NCI-H345 treated with DMSO at 0.1 percent for 48 hours (cell line): ENCODE measurements at regions not wholly inside any gene's neighbourhood (a gene's known extent, or its start where the extent isn't known, plus 50 kb on each side); places are given as distances from the start of the nearest gene placed in this dataset.

Experiments used
- DNase-seq: peaks from one replicate; lab custom pipeline; 2025; ENCODE audit not compliant: unreplicated experiment; lab: John Stamatoyannopoulos, UW

DNA sequence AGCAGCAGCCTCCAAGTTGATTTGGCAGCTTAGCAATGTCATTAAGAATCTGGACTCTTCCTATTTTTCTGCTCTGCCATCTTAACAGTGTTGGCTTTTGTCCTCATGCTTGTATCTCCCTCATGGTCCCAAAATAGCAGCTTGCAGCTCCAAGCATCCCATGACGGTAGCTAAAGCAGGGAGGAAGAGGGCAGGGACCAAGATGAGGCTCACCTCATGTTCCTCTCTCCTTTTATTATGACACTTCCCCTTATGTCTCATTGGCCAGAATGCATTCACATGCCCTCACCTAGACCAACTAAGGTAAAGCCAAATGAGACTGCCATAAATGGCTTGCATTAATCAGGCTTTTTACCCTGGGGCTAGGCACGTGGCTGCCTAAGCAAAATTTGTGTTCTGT lies 382.4 kb downstream of the SHQ1 start:
- no peak for DNase-seq

DNA sequence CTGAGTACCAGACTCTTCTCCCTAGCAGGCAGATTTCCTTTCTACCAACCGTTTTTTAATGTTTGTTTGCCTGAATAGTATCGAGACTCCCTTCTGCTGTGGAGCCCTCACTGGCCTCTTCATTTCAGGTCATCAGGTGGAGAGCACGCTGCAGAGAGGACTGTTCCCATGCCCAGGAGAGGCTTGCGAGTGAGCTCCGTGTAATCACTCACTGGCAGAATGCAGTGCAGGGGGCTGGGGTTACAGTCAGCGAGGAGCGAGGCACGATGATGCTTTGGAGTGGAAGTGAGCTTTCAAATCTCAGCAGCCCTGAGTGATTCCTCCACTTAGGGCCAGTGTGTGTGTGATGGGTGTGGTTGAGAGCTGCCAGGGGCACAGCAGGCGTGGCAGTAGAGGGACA lies 385.2 kb downstream of the SHQ1 start:
- DNase-seq: no peak

DNA sequence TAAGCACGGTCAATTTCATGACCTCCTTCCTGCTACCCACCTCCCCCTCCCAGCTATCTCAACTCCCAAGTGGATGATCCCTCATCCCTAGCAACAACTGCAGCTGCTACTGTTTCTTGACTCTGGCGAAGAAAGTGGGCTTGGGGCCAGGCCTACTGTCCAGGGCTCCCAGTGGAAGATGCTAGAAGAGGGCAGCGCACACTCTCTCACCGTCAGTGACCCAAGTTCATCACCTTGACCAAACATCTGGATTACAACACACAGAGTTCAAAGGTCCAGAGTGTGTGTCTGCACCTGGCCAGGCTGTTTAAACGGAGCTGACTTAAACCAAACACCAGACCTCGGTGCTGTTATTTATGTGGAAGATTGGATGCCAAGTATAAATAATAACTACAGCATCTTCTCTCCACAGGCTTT lies 385.6 kb downstream of the SHQ1 start:
- no peak for DNase-seq

DNA sequence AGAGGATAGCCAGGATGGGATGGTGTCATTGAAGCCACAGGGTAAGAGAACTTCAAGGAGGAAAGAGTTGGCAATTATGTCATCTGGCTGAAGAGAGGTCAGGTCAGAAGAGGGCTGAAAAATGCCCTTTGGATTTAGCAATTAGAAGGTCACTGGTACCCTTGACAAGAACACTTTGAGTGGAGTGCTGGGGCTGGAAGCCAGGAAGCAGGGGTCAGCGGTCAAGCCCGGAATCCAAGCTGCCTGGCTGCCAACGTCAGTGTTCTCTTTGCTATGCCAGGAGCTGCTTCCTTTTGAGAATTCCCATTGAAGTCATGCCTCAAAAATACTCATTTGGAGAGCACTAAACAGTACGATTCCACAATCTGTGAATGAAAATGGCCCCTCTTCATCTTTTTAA lies 386.5 kb downstream of the SHQ1 start:
- DNase-seq: no peak

DNA sequence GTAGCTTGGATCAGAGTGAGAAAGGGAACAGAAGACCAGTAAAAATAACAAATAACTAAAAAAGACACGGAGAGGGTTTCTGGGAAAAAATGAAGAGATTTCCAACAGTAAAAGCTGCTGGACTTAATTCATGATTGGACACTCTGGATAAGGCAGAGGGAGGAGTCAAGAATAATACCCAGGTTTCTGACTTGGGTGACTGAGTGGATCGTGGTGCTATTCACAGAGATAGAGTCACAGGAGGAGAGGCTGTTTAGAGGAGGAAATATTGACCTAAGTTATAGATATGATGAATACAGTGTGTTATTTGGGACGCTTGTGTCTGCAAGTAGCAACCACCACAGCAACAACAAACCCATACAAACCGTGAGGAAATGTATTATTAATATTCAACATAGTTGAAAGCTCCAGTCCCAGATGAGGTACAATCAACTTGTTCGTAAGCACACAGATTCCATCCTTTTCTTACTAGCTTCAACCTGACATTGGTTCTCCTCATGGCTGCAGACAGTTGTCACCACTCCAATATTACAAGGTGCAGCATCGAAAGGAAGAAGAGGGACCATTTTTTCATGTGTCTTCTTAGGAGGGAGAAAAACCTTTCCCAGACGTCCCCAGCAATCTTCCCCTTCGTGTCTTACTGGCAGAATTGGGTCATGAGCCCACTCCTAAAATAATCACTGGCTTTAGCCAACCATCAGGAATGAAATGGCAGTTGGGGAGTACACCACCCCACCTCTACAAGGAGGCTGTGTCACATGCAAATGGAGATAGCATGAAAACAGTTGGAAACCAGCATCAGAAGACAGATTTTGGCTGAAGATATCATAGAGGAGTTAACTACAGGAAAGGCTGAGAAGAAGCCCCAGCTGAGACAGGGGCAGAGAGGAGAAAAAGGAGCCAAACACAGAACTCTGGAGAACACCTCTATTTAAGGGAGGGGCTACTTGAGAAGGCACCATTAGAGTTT lies 387.8 kb downstream of the SHQ1 start:
- no peak for DNase-seq

DNA sequence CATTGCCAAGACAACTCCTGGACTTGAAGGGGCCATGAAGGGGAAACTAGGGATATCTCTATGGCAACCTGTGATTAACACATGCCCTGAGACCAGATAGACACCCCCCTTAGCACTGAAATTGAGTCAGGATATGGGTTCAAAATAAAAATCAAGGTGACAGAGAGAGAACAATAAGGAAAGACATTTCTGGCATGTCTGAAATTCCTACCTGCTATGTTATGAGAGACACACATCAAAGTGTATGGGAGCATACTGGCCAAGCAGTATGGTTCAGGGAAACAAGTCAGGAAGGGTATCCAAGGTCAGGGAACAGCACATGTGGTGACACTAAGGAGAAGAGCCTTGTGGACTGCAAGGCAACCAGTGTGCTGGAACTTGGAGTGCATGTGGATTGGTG lies 388.7 kb downstream of the SHQ1 start:
- no peak for DNase-seq

DNA sequence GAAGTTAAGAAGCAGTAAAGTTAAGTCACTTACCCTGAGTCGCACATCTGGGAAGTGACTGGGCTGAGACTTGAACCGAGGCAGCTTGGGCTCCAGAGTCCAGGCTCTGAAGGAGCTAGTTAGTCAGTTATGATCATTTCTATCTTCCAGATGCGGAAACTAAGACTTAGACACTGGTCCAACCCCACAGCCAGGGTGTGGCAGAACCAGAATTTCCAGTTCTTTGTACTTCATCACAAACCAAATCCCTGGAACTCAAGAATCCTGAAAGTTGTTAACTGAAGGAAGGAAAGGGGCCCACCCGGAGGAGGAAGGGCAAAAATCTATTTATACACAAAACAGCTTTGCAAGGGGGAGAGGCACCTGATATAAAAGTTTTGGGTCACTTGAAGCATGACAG lies 389.9 kb downstream of the SHQ1 start:
- no peak for DNase-seq

DNA sequence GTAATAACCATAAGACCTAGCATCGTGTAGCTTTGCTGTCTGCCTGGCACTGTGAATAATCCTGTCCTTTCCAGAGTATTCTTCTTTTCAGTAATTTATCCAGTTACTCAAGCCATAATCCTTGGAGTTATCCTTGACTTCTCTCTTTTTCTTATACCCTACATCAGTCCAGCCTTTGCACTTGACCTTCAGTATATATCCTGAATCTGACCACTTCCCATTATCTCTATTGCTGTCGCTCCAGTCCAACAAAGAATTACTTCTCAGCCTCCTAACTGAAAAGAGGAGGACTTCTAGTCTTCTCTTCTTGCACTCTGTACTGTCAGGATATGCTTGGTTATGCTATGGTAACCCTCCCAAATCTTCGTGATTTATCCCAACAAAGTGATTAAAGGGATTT lies 393.8 kb downstream of the SHQ1 start:
- DNase-seq: no peak

DNA sequence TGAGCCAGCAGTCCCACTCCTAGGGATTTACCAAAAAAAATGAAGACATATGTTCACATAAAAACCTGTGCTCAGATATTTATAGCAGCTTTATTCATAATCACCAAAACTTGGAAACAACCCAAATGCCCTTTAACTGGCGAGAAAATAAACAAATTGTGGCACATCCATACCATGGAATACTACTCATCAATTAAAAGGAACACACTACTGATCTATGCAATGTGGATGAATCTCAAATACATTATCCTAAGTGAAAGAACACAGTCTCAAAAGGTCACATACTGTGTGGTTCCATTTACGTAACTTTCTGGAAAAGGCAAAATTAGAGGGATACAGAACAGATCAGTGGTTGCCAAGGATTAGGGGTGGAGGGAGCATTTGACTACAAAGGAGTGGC lies 394.5 kb downstream of the SHQ1 start:
- no peak for DNase-seq

DNA sequence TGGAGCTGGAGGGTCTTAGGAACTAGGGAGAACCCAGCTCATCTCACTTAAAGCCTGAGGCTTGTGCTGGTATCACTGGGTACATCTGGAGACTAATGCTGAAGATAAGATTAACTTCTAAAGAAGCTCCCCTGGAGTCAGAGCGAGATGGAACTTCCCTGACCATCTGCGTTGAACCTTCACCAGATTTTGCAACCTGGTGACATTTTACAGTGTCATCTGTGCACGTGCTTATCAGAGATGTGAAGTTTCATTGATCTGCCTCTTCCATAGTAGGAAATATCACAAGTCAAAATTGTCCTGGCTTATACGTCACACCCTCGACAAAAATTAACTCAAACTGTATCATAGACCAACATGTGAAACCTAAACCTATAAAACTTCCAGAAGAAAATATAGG lies 395.5 kb downstream of the SHQ1 start:
- no peak for DNase-seq

DNA sequence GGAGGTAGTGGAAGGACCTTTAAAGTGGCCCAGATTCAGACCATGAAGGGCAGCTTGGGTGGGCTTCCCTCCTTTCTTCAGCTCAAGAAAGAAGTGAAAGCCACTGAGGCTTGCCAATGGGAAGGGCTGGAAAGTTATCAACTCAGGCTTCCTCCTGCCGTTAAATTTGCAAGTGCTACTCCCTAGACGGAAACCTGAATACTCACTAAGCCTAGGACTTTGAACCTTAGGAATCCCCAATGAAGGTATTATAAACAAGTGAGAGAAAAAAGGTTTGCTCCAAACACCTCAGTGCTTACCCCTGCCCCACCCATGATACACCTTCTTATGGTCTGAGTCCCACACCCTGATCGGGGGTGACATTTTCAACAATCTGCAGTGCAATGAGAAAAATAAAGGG lies 396.4 kb downstream of the SHQ1 start:
- DNase-seq: no peak

DNA sequence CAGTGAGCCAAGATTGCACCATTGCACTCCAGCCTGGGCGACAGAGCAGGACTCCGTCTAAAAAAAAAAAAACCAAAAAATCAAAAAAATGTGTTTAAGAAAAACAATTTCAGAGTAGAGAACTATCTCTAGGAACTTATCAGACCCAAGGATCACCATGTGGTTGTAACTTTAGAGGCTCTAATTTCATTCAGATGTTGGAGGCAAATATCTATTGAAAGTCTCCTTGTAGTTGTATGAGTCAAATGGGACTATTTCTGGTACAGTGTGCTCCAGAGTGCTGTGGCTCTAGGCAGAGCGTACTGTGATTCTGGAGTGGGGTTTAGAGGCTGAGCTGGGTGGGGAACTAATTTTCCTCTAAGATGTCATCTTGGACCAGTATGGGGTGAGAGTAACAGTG lies 398.7 kb downstream of the SHQ1 start:
- DNase-seq: no peak

DNA sequence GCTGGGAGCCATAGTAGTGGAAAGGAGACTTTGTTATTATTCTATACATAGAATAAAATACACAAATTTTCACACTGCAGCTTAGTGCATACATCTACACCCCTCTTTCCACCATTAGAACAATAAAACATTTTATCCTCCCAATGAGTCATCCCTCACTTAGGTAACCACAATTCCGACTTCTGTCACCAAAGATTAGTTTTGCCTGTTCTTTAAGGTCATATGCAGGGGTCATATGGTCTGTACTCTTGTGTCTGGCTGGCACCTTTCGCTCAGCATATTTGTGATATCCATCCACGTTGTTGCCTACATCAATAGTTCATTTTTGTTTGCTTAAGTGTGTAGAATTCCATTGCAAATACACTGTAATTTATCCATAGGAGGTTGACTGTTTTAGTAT lies 399.4 kb downstream of the SHQ1 start:
- no peak for DNase-seq

DNA sequence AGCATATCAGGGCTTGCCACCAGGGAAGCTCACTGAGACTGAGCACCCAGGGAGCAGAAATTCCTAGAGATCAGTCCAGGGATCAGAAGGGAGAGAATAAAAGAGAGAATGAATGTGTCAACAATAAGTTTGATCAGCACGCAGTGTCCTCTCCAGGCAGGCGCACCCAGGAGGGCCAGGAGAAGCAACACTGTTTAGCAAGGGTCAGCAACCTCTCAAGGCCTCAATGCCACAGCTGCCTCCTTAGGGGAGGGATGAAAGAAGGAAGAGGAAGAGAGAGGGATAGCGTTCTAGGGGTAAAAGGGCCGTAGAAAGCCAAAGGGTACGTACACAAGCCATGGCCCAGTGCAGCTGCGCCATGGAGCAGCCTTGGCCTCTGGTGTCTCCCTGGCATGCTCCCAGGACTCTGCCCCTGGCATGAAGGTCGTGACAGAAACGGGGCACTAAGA lies 399.8 kb downstream of the SHQ1 start:
- no peak for DNase-seq

DNA sequence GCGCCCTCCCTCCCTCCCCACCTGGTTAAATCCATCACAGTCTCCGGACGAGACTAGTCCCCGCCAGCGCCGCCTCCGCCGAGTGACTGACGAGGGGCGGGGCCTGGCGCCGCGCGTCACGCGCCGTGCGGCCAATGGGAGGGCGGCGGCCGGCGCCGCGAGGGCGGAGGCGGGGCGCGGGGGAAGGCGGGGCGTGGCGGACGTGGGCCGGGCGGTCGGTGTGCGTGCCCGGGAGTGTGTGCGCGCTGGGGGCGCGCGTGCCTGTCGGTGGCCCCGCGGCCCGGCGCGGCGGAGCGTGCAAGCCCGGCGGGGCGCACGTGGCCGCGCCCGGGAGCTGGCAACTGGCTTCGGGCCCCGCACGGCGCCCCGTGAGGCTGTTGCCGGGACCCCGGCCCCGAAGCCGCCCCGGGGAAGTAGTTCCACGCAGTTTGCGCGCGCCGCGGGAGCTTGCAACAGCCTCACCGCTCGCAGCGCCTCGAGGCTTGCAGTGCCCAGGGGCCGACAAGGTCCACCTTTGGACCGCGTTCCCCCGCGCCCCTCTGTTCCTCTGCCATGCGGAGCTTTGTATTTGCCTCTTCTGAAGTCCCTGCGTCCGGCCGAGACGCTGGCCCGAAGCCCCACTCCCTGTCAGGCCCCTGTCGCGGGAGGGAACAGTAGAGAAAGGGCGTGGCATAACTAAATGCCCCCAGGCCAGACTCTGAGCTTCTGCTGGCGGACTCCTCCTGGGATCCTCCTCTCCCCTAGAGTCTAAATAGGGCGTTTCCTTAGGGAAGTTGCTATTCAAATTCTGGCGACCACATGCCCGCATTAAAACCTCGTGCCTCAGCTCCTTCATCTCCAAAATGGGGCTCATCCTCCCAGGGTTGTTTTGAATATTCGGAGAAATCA lies 400.9 kb downstream of the SHQ1 start:
- DNase-seq: peak; percentile 30

DNA sequence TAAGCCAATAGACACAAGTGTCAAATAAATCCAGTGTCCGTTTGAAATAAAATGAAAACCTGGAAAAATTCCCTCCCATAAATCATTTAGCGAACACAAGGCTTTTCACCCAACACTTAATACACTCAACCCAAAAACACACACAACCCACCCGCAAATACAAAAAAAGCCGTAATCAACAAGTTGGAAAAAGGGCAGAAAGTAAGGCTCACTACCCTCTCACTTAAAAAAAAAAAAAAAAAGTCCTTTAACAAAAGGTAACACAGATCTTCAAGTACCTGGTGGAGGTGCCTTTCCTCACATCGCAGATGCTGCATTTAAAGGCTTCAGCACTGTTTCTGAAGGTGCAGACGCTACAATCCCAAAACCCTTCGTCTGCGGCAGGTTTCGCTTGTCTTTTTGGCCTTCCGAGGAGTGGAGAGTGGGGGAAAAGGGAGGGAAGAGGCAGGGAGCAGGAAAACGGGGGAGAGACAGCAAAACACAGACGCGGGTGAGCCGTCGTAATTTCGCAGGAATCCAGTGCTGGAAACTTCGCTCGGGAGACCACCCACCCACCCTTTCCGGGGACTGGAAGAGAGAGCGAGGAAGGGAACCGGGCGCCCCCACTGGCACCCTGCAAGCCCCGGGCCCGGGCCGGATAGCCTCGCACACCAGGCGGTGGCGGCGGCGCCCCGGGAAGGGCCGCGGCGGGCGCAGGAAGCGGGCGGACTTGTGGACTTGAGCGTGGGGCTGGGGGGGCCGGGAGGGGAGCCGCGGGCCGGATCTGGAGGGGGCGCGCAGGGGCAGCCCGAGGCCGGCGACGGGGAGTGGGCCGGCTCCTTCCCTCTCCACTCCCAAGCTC lies 401.8 kb downstream of the SHQ1 start, which contains the start of gene RYBP:
Gene RYBP (minus strand): TSS at position 404 of the 841 bp plus-strand sequence.
- peak; percentile 2 for DNase-seq

DNA sequence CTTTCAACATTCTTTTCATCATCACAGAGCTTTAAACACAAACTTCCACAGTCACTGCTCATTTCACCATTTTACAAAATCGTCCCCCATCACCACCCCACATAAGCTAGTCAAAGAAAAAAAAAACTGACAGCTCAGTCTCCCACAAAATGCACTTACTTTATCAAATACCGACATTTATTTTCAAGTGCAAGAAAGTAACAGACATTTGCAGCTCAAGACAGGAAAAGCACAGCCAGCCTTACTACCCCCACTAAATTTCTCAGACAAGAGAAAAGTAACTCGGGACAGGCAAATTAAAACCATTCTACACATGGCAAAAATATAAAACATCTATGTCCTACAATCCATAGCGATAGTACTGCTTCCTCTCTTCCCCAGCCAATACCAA lies 402.4 kb downstream of the SHQ1 start:
- no peak for DNase-seq

DNA sequence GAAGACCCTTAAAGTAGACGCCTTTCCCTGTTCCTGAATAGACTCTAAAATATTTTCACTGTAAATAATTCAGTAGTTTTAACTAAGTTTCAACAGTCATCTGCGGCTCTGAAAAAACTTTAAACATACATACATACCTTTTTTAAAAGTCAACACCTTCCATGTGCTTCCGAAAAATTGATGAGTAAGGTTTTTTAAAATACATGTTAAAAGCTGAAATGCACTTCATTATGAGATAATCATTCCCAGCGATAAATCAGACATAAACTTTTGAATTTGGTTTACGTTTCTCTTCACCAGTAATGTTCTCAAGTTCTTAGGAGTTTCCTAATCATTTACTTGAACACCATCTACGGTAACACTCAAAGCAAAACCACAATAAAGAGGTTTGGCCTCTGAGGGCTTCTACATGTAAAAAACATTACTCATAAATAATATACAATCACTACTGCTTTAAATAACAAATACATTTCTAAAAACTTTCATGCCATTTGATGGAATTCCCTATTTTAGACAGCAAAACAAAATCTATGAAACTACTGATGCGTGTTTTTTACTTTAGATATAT lies 403.5 kb downstream of the SHQ1 start:
- DNase-seq: no peak

DNA sequence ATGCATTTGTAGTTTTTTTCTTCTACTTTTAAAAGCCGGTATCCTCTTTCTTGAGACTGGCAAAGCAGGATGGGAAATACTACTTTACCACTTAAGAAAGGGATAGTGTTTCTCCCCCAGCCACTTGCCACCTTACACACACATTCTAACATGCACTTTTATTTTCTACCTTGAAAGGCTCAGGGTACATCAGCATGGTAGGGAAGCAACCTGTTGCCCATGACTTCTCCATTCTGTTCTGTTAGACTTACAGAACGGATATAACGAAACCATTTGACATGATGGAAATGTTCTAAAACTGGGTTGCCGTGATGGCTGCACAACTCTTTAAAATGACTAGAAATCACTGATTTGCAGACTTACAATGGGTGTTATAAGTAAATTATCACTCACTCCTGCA lies 405.5 kb downstream of the SHQ1 start:
- no peak for DNase-seq

DNA sequence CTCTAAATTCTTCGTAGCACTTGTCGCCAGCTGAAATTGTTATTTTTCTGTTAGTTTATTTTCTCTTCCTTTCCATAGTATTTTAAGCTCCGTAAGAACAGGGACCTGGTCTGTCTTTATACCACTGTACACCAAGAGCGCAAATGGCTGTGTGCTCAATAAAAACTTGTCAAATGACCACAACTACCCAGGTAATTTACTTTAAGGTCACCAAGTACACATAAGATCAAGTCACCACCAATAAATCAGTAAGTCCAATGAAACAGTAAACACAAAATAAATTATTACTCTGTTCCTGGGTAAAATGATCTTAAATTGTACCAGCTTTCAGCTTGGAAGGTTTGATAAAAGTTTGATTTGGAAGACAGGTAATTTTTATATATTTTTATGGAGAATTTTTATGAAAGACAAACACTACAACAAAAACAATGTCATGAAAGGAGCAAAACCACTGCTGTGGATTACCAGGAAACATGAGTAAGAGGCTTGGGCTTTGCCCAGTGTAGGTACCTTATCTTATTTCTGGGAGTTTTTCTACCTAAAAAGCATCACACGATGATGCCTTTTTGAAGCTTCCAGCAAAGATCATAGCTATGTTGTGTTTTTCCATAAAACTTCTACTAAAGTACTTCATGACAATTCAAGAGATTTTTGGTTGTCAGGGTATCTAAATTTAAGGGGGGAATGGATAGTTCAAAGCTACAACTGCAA lies 406.8 kb downstream of the SHQ1 start:
- DNase-seq: no peak
